H1 (cell line): ENCODE measurements at regions not wholly inside any gene's neighbourhood (a gene's known extent, or its start where the extent isn't known, plus 50 kb on each side); places are given as distances from the start of the nearest gene placed in this dataset.

ENCODE experiments used
- ASH2L ChIP-seq: fragments of 200-600, 300-600 bp; sonication (generic); IDR thresholded peaks from one replicate; pipeline ENCODE4 v1.7.1; 2017; ENCODE audit warnings: low read length
- CHD1 ChIP-seq: IDR thresholded peaks from 2 replicates; pipeline ENCODE4 v1.6.1; 2012; ENCODE audit warnings: low read depth, low read length, improper control_type of control experiment
- CHD2 ChIP-seq: IDR thresholded peaks from 2 replicates; pipeline ENCODE4 v1.6.1; 2012; ENCODE audit warnings: low read length, improper control_type of control experiment
- CREB1 ChIP-seq: IDR thresholded peaks from 2 replicates; pipeline ENCODE4 v1.6.1; 2012; ENCODE audit warnings: inconsistent platforms
- EP300 ChIP-seq, 2 experiments: IDR thresholded peaks; 1 replicate in 1 of 2; 2 replicates in 1 of 2; pipeline ENCODE4 v1.6.1; 2011 to 2012; ENCODE audit warnings: low read depth in 2 of 2, low read length in 2 of 2, mild to moderate bottlenecking in 2 of 2, borderline replicate concordance in 1 of 2, inconsistent platforms in 1 of 2, moderate library complexity in 1 of 2
- GTF2F1 ChIP-seq: IDR thresholded peaks from 2 replicates; pipeline ENCODE4 v1.6.1; 2012; ENCODE audit warnings: low read depth, low read length, improper control_type of control experiment, borderline replicate concordance
- KDM5A ChIP-seq: fragments of 200-600 bp; IDR thresholded peaks from 2 replicates; pipeline ENCODE4 v1.7.1; 2012; ENCODE audit warnings: mild to moderate bottlenecking, low read length, inconsistent platforms, mixed read lengths
- POLR2A ChIP-seq, 2 experiments: IDR thresholded peaks; 1 replicate in 1 of 2; 2 replicates in 1 of 2; pipeline ENCODE4 v1.6.1; 2011; ENCODE audit warnings: low read depth in 2 of 2, low read length in 2 of 2, mild to moderate bottlenecking in 2 of 2; ENCODE audit errors: control extremely low read depth in 1 of 2
- POLR2AphosphoS5 ChIP-seq: IDR thresholded peaks from 2 replicates; pipeline ENCODE4 v1.6.1; 2011; ENCODE audit warnings: low read depth, low read length
- RFX5 ChIP-seq: IDR thresholded peaks from 2 replicates; pipeline ENCODE4 v1.6.1; 2011; ENCODE audit warnings: low read depth, low read length, improper control_type of control experiment, borderline replicate concordance
- RNF2 ChIP-seq: fragments of 200-900, 300-1000 bp; sonication (generic); IDR thresholded peaks from 2 replicates; pipeline ENCODE4 v1.7.1; 2016; ENCODE audit warnings: borderline replicate concordance, low read depth, mild to moderate bottlenecking, antibody characterized with exemption, low read length; ENCODE audit not compliant: poor library complexity, severe bottlenecking; ENCODE audit errors: missing control alignments
- SAP30 ChIP-seq: fragments of 300-600 bp; sonication (generic); IDR thresholded peaks from 2 replicates; pipeline ENCODE4 v1.7.1; 2012; ENCODE audit warnings: low read length, moderate library complexity, mild to moderate bottlenecking, inconsistent platforms; ENCODE audit not compliant: insufficient read depth, insufficient replicate concordance
- YY1 ChIP-seq: IDR thresholded peaks from 2 replicates; pipeline ENCODE4 v1.6.1; 2011; ENCODE audit warnings: low read depth, mild to moderate bottlenecking, low read length
- TF ChIP-seq, protein P1 (sequence below), 3 experiments: IDR thresholded peaks; 1 replicate in 2 of 3; 2 replicates in 1 of 3; pipeline versions ENCODE4 v1.5.1 to v1.6.1; 2011; ENCODE audit warnings: low read length in 3 of 3, mild to moderate bottlenecking in 3 of 3, inconsistent platforms in 2 of 3, low read depth in 1 of 3, moderate library complexity in 1 of 3; ENCODE audit not compliant: insufficient read depth in 1 of 3; ENCODE audit errors: control extremely low read depth in 1 of 3

DNA sequence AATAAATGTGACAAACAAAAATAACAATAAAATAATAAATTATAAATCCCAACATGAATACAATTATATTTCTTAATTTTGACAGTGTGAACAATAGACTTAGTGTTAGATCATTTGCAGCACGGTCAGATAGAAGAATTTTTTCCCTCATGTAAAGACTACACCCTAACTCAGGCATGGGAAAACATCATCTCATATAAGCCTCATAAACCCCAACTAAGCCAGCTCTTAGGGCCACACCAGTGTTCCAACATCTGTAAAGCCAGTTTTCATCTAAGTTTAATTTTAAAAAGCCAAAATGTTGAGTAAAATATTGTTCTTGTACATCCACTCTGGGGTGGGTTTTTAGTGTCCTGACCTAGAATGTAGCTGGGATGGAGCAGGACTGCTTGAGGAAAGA is 167.4 kb downstream of the QRSL1 start:
- TF ChIP-seq GTF2F1: no peak
- no peak for TF ChIP-seq SAP30
- TF ChIP-seq POLR2AphosphoS5: no peak
- TF ChIP-seq, protein P1, sequence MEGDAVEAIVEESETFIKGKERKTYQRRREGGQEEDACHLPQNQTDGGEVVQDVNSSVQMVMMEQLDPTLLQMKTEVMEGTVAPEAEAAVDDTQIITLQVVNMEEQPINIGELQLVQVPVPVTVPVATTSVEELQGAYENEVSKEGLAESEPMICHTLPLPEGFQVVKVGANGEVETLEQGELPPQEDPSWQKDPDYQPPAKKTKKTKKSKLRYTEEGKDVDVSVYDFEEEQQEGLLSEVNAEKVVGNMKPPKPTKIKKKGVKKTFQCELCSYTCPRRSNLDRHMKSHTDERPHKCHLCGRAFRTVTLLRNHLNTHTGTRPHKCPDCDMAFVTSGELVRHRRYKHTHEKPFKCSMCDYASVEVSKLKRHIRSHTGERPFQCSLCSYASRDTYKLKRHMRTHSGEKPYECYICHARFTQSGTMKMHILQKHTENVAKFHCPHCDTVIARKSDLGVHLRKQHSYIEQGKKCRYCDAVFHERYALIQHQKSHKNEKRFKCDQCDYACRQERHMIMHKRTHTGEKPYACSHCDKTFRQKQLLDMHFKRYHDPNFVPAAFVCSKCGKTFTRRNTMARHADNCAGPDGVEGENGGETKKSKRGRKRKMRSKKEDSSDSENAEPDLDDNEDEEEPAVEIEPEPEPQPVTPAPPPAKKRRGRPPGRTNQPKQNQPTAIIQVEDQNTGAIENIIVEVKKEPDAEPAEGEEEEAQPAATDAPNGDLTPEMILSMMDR (IDR thresholded peaks at IDR 0.05; ENCODE audit: control extremely low read depth in 1 of 3, insufficient read depth in 1 of 3, low read depth in 1 of 3, low read length in 3 of 3): no peak
- no peak for TF ChIP-seq POLR2A (IDR thresholded peaks at IDR 0.05; ENCODE audit: control extremely low read depth in 1 of 2, low read depth in 2 of 2, low read length in 2 of 2)
- no peak for TF ChIP-seq CREB1
- TF ChIP-seq YY1: no peak
- no peak for TF ChIP-seq RNF2
- TF ChIP-seq CHD2: no peak
- no peak for TF ChIP-seq RFX5
- TF ChIP-seq KDM5A: no peak
- no peak for TF ChIP-seq ASH2L
- TF ChIP-seq EP300 (IDR thresholded peaks at IDR 0.05; ENCODE audit: borderline replicate concordance in 1 of 2, low read depth in 2 of 2, low read length in 2 of 2): no peak
- no peak for TF ChIP-seq CHD1
